ENCODE measurements at regions not wholly inside any gene's neighbourhood (a gene's known extent, or its start where the extent isn't known, plus 50 kb on each side); places are given as distances from the start of the nearest gene placed in this dataset.

DNA sequence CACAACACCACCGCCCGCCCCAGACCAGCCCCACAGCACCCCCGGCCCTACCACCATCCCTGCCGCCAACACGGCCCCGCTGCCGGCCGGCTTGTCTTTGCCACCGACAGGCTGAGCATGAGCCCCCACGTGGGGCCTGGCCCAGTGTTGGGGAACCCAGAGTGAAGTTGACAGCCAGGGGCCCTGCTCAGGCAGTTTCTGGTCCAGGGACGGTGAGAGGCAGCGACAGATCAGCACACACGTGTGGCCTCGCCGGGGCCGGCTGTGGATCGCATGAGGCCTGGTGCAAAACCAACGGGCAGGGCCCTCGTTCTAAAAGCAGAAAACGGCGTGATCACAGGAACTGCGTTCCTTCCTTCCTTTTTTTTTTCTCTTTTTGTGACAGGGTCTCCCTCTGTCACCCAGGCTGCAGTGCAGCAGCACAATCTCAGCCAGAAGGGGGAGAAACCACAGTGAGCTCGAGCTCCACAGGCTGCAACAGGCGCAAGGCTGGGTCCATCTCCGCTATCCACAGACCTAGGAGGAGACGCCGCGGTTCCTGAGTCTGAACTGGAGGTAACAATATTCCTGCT lies 50.5 kb upstream of the FBRSL1 start:
- Histone ChIP-seq H3K4me1 (no peaks in the 10 kb centered on the region), H3K27ac (replicated peaks) (no peak overlapping the region), H3K27me3 (ENCODE audit: low read depth) (peaks cover 73% of the 10 kb centered on the region), H3K36me3 (no peaks in the 10 kb centered on the region), H3K4me3 (no peak overlapping the region), H3K9me3 (replicated peaks) (no peaks in the 10 kb centered on the region)
- intact Hi-C loops (cut with micrococcal nuclease), result no loop called here
- no peak for DNase-seq
- TF ChIP-seq, protein P1, sequence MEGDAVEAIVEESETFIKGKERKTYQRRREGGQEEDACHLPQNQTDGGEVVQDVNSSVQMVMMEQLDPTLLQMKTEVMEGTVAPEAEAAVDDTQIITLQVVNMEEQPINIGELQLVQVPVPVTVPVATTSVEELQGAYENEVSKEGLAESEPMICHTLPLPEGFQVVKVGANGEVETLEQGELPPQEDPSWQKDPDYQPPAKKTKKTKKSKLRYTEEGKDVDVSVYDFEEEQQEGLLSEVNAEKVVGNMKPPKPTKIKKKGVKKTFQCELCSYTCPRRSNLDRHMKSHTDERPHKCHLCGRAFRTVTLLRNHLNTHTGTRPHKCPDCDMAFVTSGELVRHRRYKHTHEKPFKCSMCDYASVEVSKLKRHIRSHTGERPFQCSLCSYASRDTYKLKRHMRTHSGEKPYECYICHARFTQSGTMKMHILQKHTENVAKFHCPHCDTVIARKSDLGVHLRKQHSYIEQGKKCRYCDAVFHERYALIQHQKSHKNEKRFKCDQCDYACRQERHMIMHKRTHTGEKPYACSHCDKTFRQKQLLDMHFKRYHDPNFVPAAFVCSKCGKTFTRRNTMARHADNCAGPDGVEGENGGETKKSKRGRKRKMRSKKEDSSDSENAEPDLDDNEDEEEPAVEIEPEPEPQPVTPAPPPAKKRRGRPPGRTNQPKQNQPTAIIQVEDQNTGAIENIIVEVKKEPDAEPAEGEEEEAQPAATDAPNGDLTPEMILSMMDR (IDR thresholded peaks at IDR 0.05; ENCODE audit: borderline replicate concordance), result no peak

DNA sequence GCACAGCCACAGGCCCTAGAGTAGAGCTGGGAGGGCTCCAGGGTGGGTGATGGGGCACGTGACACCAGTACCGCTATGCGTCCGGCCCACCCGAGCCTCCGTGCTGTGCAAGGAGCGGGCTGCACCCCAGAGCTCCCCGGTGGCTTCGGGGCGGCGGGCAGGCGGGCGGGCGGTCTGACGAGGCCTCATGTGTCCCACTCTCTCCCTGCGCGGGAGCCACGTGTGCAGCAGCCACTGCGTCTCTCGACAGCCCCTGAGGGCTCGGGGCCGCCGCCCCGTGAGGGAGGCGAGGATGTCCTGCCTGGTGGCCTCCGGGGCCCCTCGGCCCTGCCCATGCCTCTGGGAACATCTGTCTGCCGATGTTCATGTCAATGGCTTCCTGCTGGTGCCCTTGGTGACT lies 51.2 kb upstream of the FBRSL1 start:
- Histone ChIP-seq H3K27ac (replicated peaks) (no peak overlapping the region), H3K4me3 (no peak overlapping the region), H3K36me3 (no peaks in the 10 kb centered on the region), H3K27me3 (ENCODE audit: low read depth) (peaks cover 73% of the 10 kb centered on the region), H3K9me3 (replicated peaks) (no peaks in the 10 kb centered on the region), H3K4me1 (no peaks in the 10 kb centered on the region)
- no peak for DNase-seq
- TF ChIP-seq, protein P1 (IDR thresholded peaks at IDR 0.05; ENCODE audit: borderline replicate concordance), result no peak
- intact Hi-C loops (cut with micrococcal nuclease), result no loop called here

DNA sequence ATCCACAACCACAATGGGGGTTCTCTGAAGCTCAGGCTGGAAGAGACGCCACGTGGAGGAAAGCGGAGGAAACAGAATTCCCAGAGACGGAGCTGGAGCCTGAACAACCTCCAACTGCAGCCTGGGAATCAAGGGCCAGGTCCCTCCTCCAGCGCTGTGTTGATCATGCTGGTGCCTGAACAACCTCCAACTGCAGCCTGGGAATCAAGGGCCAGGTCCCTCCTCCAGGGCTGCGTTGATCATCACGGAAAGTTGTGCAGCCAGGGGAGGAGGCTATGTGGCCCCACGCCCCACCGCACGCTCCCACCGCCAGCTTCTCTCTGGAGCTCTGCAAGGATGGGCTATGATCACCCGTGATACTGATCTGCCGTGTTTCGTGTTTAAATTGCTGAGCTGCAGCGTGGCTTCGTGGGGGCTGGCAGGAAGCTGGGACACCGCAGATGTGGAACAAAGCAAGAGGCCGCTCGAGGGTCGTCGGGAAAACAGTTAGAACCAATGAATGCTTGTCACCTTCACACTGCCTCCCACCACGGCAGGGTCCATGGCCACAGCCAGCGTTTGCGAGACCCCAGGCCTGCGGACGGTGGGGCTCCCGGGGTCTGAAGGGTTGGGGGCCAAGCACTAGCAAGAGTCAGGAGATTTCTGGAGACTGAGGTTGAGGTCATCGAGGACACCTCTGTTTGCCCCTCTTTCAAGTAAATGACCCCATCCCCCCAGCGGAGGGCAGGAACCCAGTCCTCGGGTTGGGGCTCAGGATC lies 51.8 kb upstream of the FBRSL1 start:
- no peak for DNase-seq
- intact Hi-C loops (cut with micrococcal nuclease), result no loop called here
- Histone ChIP-seq H3K27me3 (ENCODE audit: low read depth) (peaks cover 75% of the 10 kb centered on the region), H3K27ac (replicated peaks) (no peak overlapping the region), H3K4me1 (no peaks in the 10 kb centered on the region), H3K36me3 (no peaks in the 10 kb centered on the region), H3K9me3 (replicated peaks) (no peaks in the 10 kb centered on the region), H3K4me3 (no peak overlapping the region)
- TF ChIP-seq, protein P1 (IDR thresholded peaks at IDR 0.05; ENCODE audit: borderline replicate concordance), result no peak

DNA sequence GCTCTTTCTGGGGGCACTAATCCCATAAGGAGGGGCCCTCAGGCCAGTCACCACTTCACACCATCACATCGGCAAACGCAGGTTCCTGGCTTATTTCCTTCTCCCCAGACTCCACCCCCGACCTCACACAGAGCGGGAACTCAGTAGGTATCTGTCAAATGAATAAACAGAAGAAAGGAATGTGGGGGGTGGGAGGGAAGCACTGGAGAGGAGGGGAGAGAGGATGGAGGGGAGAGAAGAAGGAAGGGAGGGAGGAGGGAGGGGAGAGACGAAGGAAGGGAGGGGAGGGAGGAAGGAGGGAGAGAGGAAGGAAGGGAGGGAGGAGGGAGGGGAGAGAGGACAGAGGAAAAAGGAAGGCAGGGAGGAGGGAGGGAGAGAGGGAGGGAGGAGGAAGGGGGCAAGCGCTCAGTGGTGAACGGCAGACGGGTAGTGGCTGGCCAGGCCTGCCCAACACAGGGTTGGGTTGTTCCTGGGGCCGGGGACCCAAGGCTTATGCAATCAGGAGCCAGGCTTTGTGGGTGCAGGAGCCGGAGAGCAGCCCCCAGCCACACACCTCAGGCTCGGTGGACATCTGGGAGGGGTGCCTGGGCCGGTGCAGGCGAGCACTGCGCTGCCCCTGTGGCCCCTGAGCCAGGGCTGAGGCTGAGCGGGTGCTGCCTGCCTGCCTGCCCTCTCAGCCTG lies 52.6 kb upstream of the FBRSL1 start:
- DNase-seq, result no peak
- peaks cover 78% of the 10 kb centered on the region for H3K27me3 ChIP-seq (ENCODE audit: low read depth)

DNA sequence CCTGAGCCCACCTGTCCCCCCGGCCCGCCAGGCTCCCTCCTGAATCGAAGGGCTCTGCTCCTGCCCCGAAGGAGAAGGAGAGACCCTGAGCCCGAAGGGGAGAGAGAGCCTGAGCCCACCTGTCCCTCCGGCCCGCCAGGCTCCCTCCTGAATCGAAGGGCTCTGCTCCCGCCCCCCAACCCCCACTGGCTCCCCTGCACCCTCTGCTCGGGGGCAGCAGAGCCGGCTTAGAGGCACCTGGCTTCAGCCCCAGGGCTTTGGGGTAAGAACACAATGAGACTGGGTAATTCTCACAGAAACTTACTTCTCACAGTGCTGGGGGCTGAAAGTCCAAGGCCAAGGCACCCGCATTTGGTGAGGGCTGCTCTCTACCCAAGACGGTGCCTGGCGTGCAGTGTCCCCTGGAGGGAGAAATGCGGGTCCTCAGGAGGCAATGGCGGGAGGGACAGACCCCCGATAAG lies 53.1 kb upstream of the FBRSL1 start:
- no peak for DNase-seq
- Histone ChIP-seq H3K9me3 (replicated peaks) (no peaks in the 10 kb centered on the region), H3K36me3 (no peaks in the 10 kb centered on the region), H3K27me3 (ENCODE audit: low read depth) (peaks cover 78% of the 10 kb centered on the region), H3K4me1 (no peaks in the 10 kb centered on the region), H3K27ac (replicated peaks) (no peak overlapping the region), H3K4me3 (no peak overlapping the region)
- intact Hi-C loops (cut with micrococcal nuclease), result no loop called here
- TF ChIP-seq, protein P1 (IDR thresholded peaks at IDR 0.05; ENCODE audit: borderline replicate concordance), result no peak

More for the DNA sequence above, 52.6 kb upstream of the FBRSL1 start:
- Histone ChIP-seq H3K36me3 (no peaks in the 10 kb centered on the region), H3K4me3 (no peak overlapping the region), H3K27ac (replicated peaks) (no peak overlapping the region), H3K4me1 (no peaks in the 10 kb centered on the region), H3K9me3 (replicated peaks) (no peaks in the 10 kb centered on the region)
- TF ChIP-seq, protein P1 (IDR thresholded peaks at IDR 0.05; ENCODE audit: borderline replicate concordance), result no peak
- intact Hi-C loops (cut with micrococcal nuclease), result no loop called here
